ENCODE measurements at regions not wholly inside any gene's neighbourhood (a gene's known extent, or its start where the extent isn't known, plus 50 kb on each side); places are given as distances from the start of the nearest gene placed in this dataset.

DNA sequence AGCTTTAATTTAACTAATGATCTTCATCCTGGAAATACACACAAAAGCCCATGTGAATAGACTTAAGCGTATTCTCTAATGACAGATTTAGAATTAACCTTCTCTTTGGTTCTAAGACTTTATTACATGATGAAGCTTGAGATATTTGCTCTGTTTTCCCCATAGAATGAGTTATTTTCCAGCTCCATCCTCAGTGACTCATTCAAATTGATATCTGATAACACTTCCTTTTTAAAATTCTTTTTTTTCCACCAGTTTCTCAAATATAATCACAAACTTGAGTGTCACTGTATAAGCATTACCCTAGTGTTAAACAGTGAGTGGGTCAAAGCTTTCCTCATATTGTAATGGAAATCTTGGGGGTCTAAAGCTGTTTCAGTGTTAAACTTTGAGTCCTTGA lies 535.8 kb downstream of the KCNA4 start:
- TF ChIP-seq CTCF (IDR thresholded peaks at IDR 0.05; ENCODE audit: insufficient read depth, low read length) (no peak), REST (IDR thresholded peaks at IDR 0.05; ENCODE audit: insufficient replicate concordance, low read depth) (no peak), POLR2AphosphoS5 (IDR thresholded peaks at IDR 0.05; ENCODE audit: low read depth) (no peak), SPI1 (IDR thresholded peaks at IDR 0.05; ENCODE audit: borderline replicate concordance, low read depth) (no peak), GABPA (IDR thresholded peaks at IDR 0.05; ENCODE audit: low read depth) (no peak)

Measured in HL-60 (cell line).